ENCODE measurements at regions not wholly inside any gene's neighbourhood (a gene's known extent, or its start where the extent isn't known, plus 50 kb on each side); places are given as distances from the start of the nearest gene placed in this dataset.

GRCh38 chr2:2392332-2392731 lies 61.3 kb upstream of the MYT1L start:
- no peak for DNase-seq

- no peak for DNase-seq
Observed at GRCh38 chr2:2389215-2389614, 58.1 kb upstream of the MYT1L start.
